Fibroblast of lung (primary cell): ENCODE measurements at regions not wholly inside any gene's neighbourhood (a gene's known extent, or its start where the extent isn't known, plus 50 kb on each side); places are given as distances from the start of the nearest gene placed in this dataset.

Source experiments
- DNase-seq, 2 donors: peaks; one replicate each; pipeline versions ENCODE4 v3.0.0 to v3.0.0-alpha.2; 2010; ENCODE audit warnings: low read depth in 2 of 2
- H2AFZ ChIP-seq: 2 replicates; pipeline ENCODE4 v1.5.1; 2012; ENCODE audit warnings: low read length, control low read depth, inconsistent platforms
- H3K27ac ChIP-seq: 2 replicates; pipeline ENCODE4 v1.5.1; 2011; ENCODE audit warnings: low read length, control low read depth; ENCODE audit not compliant: insufficient read depth
- H3K27me3 ChIP-seq: 2 replicates; pipeline ENCODE4 v1.5.1; 2011; ENCODE audit warnings: mild to moderate bottlenecking, low read length; ENCODE audit not compliant: control insufficient read depth, insufficient read depth
- H3K36me3 ChIP-seq: 2 replicates; pipeline ENCODE4 v1.5.1; 2011; ENCODE audit warnings: low read length; ENCODE audit not compliant: control insufficient read depth, insufficient read depth
- H3K4me1 ChIP-seq: 2 replicates; pipeline ENCODE4 v1.5.1; 2011; ENCODE audit warnings: low read length; ENCODE audit not compliant: control insufficient read depth, insufficient read depth; ENCODE audit errors: extremely low read depth
- H3K4me2 ChIP-seq: 2 replicates; pipeline ENCODE4 v1.5.1; 2011; ENCODE audit warnings: low read length, control low read depth; ENCODE audit not compliant: insufficient read depth; ENCODE audit errors: extremely low read depth
- H3K4me3 ChIP-seq, 4 experiments: fragments of 200-600 bp in 1 of 4; sonication (generic) in 1 of 4; replicated peaks in 1 of 4; 2 replicates each; pipeline ENCODE4 v1.5.1; 2011 to 2016; ENCODE audit warnings: low read length in 4 of 4, low read depth in 3 of 4, mild to moderate bottlenecking in 3 of 4, control low read depth in 2 of 4, inconsistent platforms in 1 of 4, mixed read lengths in 1 of 4; ENCODE audit not compliant: insufficient read depth in 1 of 4; ENCODE audit errors: control extremely low read depth in 1 of 4
- H3K79me2 ChIP-seq: 2 replicates; pipeline ENCODE4 v1.5.1; 2012; ENCODE audit warnings: mild to moderate bottlenecking, low read length, inconsistent platforms; ENCODE audit not compliant: control insufficient read depth, insufficient read depth
- H3K9ac ChIP-seq: 2 replicates; pipeline ENCODE4 v1.5.1; 2011; ENCODE audit warnings: mild to moderate bottlenecking, low read length, control low read depth; ENCODE audit not compliant: insufficient read depth
- H3K9me3 ChIP-seq: 2 replicates; pipeline ENCODE4 v1.5.1; 2012; ENCODE audit warnings: low read depth, low read length; ENCODE audit not compliant: control insufficient read depth, insufficient read depth
- H4K20me1 ChIP-seq: 2 replicates; pipeline ENCODE4 v1.5.1; 2011; ENCODE audit warnings: low read length; ENCODE audit not compliant: control insufficient read depth, insufficient read depth; ENCODE audit errors: extremely low read depth
- CTCF ChIP-seq, 2 donors: IDR thresholded peaks in 1 of 2; conservative IDR thresholded peaks in 1 of 2; 1 replicate in 1 of 2; 2 replicates in 1 of 2; pipeline ENCODE4 v1.5.1; 2011 to 2012; ENCODE audit warnings: low read length in 2 of 2, control low read depth in 1 of 2, inconsistent platforms in 1 of 2, low read depth in 1 of 2, mild to moderate bottlenecking in 1 of 2
- EZH2 ChIP-seq: IDR thresholded peaks from 2 replicates; pipeline ENCODE4 v1.5.1; 2012; ENCODE audit warnings: low read length, control low read depth, mild to moderate bottlenecking; ENCODE audit errors: missing control alignments

DNA sequence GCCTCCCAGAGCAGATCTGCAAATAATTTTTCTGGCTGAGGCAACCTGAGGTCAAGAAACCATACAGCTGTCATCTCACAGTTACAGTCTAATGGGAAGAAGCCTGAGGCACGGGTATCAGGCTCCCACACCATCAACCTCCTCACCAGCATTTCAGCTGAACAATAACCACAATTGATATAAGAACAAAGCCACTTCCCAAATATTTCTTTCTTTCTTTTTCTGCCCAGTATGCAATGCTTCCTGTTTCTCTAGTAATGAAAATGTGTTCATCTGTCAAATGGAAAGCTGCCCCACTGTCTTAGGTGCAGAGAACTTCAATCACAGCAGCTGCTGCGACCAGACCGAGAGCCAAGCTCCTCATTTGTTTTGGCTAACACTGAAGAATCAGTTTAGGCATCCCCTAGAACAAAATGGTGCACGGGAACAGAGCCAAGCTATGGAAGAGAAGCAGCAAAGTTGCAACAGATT is 108.4 kb downstream of the BLID start:
- H3K27ac ChIP-seq, result no peak overlapping the region
- no peak overlapping the region for H3K4me2 ChIP-seq
- TF ChIP-seq CTCF (conservative IDR thresholded peaks at IDR 0.05 in 1 of 2, IDR thresholded peaks at IDR 0.05 in 1 of 2; ENCODE audit: low read depth in 1 of 2, low read length in 2 of 2) (no peak), EZH2 (no peak)
- H3K27me3 ChIP-seq, result no peaks in the 10 kb centered on the region
- no peak overlapping the region for H3K9ac ChIP-seq
- no peaks in the 10 kb centered on the region for H3K36me3 ChIP-seq
- no peaks in the 10 kb centered on the region for H3K9me3 ChIP-seq
- no peaks in the 10 kb centered on the region for H4K20me1 ChIP-seq
- H2AFZ ChIP-seq, result peak overlapping the region; percentile 2
- H3K4me1 ChIP-seq, result no peaks in the 10 kb centered on the region
- no peak overlapping the region for H3K4me3 ChIP-seq
- DNase-seq, result peak; percentile 55 to 66
- no peaks in the 10 kb centered on the region for H3K79me2 ChIP-seq

- Histone ChIP-seq H3K4me3 (no peak overlapping the region), H3K79me2 (no peaks in the 10 kb centered on the region), H2AFZ (no peak overlapping the region), H3K4me2 (no peak overlapping the region), H4K20me1 (no peaks in the 10 kb centered on the region), H3K27me3 (no peaks in the 10 kb centered on the region), H3K4me1 (no peaks in the 10 kb centered on the region), H3K9me3 (no peaks in the 10 kb centered on the region), H3K36me3 (no peaks in the 10 kb centered on the region), H3K27ac (no peak overlapping the region), H3K9ac (no peak overlapping the region)
- no peak for DNase-seq
- TF ChIP-seq CTCF (conservative IDR thresholded peaks at IDR 0.05 in 1 of 2, IDR thresholded peaks at IDR 0.05 in 1 of 2; ENCODE audit: low read depth in 1 of 2, low read length in 2 of 2), result no peak
Observed at GRCh38 chr11:122004446-122004845, 111.6 kb downstream of the BLID start.

DNA sequence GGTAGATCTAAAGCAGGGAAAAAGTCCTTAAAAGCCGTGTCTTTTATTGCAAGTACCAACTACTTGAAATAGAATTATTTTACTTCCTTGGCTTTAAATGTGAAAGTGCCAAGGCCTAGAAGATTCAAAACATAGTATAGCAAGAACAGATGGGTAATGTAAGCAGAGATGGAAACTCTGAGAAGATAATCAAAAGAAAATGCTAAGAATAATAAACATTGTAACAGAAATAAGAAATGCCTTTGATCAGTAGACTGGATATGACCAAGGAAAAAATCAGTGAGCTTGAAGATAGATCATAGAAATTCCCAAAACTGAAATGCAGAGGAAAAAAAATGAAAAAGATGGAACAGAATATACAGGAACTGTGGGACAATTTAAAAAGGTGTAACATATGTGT is 113.1 kb downstream of the BLID start:
- H3K27ac ChIP-seq, result no peak overlapping the region
- no peaks in the 10 kb centered on the region for H3K4me1 ChIP-seq
- H3K79me2 ChIP-seq, result no peaks in the 10 kb centered on the region
- H2AFZ ChIP-seq, result no peak overlapping the region
- TF ChIP-seq EZH2, result no peak
- no peak for TF ChIP-seq CTCF (conservative IDR thresholded peaks at IDR 0.05 in 1 of 2, IDR thresholded peaks at IDR 0.05 in 1 of 2; ENCODE audit: low read depth in 1 of 2, low read length in 2 of 2)
- H3K4me3 ChIP-seq, result no peak overlapping the region
- no peaks in the 10 kb centered on the region for H3K27me3 ChIP-seq
- H3K4me2 ChIP-seq, result no peak overlapping the region
- DNase-seq, result peak in 1 of 2 donors; percentile 41
- no peaks in the 10 kb centered on the region for H3K9me3 ChIP-seq
- H3K9ac ChIP-seq, result no peak overlapping the region
- no peaks in the 10 kb centered on the region for H3K36me3 ChIP-seq
- no peaks in the 10 kb centered on the region for H4K20me1 ChIP-seq
